ENCODE measurements at regions not wholly inside any gene's neighbourhood (a gene's known extent, or its start where the extent isn't known, plus 50 kb on each side); places are given as distances from the start of the nearest gene placed in this dataset.
"Not testable (repeated sequence)": the region's sequence is repeated elsewhere in the genome, so short reads cannot be mapped to it uniquely, and the experiment has no call there.

DNA sequence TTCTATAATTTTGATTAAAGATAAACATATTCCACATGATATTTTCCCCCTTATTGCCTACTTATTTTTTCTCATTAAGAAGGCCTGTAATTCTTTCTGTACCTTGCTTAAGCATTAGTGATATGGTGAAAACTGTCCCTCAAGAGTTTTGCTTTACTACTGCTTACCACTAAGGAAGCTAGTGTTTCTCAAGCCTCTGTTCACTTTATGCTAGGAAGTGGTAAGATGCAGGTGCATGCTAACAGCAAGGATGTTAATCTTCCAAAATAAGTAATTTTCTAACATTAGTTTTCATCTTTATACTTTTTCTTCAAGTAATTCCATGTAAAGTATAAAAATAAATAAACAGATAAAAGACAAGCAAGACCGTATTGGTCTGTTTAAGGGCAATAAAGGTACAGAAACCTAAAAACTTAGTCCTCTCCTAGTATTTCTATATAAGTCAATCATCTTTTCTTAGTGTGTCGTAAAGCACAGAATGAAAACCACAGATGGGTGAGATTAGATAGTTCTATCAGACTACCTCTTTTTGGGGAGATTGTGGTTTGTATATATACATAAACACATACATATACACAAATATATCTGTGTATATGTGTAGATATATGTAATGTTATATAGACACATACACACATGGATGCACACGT, 731.0 kb upstream of the CNTN5 start:
- no peak for DNase-seq

DNA sequence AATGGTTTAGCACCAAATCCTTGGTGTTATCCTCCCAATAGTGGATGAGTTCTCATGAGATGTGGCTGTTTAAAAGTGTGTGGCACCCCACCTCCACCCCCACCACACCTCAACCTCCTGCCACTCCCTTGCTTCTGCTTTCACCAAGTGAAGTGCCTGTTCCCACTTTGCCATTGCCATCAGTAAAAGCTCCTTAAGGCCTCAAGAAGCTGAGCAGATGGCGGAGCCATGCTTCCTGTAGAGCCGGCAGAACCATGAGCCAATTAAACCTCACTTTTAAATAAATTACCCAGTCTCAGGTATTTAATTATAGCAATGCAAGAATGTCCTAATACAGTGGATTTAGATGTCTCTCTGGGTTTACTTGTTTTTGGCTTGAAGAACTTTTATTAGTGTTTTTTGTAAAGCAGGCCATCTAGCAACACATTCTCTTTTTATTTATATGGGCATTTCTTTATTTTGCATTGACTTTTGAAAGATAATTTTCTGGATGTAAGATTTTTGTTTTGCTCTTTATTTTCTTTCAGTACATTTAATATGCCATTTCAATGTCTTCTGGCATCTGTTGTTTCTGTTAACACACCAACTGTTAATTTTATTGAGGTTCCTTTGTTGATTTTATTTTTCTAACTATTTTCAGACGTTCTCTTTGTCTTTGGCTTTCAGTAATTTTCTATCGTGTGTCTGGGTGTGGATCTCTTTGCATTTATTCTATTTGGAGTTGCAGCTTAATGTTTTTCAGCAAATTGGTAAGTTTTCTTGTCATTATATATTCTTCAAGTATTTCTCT, 724.5 kb upstream of the CNTN5 start:
- no peak for DNase-seq

DNA sequence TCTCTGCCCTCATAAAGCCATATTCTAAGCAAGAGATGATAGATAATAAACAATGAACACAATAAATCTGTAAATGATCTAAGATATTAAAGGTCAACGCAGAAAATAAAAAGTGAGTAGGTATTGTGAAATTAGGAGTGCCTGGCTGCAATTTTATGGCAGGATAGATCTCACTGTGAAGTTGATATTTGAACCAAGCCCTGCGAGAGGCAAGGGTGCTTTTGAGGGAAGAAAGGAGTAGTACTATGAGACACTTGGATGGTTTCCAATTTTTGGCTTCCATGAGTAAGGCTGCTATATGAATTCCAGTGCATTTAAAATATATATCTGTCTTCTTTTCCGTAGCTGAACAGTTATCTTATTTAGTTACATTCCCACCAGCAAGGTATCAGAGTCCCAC, 720.0 kb upstream of the CNTN5 start:
- no peak for DNase-seq

DNA sequence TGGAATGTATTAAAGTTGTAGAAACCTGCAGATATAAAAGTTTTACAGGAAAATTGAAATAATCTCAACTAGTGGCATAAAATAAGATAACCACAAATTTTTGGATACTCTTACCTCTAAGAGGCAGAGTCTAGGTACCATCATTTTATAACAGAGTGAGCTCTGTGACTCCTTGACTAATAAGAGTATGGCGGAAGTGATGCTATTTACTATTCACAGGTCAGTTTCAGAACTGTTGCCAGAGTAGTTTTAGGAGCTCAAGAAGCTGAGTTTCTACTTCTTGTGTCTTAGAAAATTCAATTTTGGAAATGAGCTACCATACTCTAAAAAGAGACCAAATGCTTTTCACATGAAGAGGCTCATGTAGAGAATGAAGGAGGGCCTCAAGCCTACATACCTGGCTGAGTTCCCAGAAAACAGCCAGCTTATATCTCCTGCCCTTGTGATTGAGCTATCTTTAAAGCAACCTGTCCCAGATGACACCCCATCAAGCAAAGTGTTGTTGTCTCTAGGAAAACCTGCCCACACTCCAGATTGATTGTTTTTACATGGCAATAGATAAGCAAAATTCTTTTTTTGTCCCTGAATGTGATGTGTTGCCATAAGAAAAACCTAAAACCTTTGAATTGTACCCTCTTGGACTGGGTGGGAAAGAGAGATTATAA, 712.8 kb upstream of the CNTN5 start:
- no peak for DNase-seq

DNA sequence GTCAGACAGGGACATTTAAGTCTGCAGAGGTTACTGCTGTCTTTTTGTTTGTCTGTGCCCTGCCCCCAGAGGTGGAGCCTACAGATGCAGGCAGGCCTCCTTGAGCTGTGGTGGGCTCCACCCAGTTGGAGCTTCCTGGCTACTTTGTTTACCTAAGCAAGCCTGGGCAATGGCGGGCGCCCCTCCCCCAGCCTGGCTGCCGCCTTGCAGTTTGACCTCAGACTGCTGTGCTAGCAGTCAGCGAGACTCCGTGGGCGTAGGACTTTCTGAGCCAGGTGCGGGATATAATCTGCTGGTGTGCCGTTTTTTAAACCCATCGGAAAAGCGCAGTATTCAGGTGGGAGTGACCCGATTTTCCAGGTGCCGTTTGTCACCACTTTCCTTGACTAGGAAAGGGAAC, 690.4 kb upstream of the CNTN5 start:
- not testable (repeated sequence) for DNase-seq

DNA sequence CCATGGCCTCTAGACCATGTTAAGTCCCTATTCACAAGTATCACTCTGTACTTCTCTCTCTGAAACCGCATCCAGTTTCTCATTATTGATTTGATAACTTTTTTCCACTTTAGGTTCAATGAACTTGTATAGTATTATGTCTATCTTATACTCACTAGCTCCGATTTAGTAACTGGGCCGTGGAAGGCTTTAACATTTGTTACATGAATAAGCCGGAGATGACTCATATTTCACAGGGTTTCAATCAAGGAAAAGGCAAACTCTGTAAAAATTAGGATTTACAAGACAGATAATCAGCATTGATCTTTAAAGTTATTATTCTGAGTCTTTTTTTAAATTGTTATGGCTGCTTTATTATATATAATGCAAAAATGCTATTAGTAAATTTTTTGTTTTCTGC, 662.2 kb upstream of the CNTN5 start:
- DNase-seq, result no peak

DNA sequence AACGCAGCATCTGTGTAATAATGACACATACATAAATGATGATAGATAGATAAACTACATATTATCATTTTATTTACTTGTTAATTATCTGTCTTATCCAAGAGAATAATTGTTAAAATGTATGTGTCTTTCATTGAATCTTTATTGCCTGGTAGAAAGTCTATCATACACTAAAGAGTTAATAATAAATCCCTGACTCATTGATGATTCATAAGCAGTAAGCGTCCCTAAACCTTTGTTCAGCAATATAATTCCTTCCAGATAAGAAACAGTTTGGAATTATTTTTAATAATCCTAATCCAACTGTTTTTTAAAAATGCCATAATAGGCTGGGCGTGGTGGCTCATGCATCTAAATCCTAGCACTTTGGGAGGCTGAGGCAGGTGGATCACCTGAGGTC, 655.6 kb upstream of the CNTN5 start:
- DNase-seq, result no peak

DNA sequence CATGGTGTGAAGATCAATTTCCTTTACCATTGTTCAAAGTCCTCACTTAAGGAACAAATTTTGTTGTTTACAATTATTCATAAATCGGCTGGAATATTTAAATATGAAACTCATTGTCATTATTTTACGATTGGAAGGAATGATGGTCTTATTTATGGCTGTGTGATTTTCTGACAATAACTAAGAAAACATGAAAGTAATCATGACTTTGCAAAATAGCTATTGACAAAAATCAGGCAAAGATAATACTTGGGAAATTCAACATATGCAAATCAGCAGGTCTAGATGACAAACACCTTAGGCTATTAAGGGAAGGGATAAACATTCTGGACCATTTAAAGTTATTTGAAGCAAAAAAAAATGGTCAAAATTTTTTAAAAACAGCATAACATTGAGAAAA, 654.8 kb upstream of the CNTN5 start:
- DNase-seq, result no peak

DNA sequence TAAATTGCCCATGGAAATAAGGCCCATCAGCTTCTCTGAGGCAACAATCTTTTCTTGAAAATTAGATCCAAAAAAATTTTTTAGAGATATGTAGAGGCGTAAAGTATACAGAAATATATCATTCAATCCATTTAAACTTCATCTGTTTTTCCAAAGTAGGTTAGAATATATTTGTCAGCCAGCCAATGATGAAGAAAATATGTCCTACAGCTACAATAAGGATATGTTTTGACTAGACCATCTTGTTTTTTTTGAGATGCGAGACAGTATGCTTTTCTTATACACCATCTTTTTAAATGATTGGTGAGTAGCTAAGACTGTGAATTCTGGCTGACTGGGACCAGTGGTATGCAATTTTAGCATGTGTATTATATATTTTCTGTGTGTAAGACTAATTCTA, 630.4 kb upstream of the CNTN5 start:
- no peak for DNase-seq

DNA sequence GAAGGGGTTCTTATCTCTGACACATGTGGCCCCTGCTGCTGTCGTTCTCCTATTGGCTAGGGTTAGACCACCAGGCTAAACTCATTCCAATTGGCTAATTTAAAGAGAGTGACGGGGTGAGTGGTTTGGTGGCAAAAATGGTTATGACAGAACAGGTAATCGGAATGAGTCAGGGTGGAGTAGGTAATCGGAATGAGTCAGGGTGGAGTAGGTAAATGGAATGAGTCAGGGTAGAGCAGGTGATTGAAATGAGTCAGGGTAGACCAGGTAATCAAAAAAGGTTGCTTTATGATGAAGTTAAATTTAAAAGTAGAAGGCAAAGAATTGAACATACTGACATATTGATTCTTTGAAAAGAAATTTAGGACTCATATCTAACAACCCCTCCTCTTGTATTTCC, 626.2 kb upstream of the CNTN5 start:
- not testable (repeated sequence) for DNase-seq

DNA sequence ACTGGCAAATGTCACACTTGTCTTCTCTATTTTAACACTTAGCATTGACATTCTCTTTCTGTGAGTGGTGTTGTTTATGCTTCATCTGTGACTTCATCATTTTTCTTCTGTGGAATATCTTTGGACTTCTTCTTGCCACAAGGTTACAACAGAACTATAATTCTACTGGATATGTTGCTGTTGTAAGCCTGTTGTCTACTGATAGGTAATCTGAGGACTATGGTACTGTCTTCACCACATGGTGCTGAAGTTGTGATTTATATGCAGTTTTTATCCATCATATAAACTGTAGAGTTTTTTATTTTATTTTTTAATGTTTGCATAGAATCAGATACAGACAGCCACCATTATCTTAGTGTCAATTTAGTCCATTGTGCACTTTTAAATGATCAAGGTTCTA, 622.2 kb upstream of the CNTN5 start:
- no peak for DNase-seq

DNA sequence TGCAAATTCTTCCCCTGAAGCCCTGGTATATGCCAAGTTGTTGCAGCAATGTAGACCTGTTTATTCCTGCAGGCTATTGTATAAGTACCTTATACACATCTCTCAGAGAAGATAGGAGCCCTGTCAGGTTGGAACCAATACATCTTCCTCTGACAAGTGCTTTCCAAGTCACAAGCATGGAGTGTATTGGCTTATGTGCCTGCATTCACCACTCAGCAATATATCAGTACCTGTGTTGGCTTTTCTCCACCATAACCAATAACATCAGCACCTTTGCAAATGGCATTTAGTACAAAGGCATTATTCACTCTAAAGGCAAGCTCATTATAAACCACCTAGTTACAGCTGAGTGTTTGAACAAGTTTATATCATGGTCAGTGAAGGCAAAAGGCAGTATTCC, 611.7 kb upstream of the CNTN5 start:
- DNase-seq, result no peak

DNA sequence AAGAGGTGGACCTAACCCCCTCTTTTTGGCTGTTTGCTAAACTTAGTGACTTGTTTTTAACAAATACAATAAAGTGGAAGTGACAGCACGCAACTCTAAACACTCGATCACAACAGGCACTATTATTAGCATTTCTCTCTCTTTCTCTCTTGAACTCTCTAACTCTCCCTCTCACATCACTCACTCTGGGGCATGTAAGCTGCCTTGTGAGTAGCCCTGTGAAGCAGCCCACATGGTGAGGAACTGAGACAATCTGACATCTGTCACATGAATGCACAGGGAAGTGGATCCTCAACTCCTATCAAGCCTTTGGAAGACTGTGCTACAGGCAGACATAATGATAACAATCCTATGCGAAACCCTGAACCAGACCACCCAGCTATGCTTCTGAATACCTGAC, 609.0 kb upstream of the CNTN5 start:
- DNase-seq, result no peak

DNA sequence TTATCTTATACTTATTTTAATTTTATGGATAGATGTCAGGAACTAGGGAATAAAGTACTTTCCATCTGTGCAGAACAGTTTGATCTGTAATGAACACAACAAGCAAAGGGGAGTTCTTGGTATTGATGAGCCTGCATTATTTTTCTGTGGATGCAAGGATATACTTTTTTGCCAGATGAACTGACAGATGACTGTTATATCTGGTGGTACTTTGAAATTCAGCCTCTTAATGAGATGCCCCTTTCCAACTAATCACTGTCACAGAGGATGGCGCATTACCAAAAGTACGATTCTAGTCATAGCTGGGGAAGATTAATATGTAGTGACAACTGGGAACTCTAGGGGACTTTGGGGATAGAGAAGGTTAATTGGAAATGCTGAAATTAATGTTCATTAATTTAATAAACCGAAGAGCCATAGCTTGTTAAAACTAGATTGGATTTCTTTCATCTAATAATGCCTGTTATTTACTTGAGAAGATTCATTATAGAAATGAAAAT, 603.4 kb upstream of the CNTN5 start:
- no peak for DNase-seq

DNA sequence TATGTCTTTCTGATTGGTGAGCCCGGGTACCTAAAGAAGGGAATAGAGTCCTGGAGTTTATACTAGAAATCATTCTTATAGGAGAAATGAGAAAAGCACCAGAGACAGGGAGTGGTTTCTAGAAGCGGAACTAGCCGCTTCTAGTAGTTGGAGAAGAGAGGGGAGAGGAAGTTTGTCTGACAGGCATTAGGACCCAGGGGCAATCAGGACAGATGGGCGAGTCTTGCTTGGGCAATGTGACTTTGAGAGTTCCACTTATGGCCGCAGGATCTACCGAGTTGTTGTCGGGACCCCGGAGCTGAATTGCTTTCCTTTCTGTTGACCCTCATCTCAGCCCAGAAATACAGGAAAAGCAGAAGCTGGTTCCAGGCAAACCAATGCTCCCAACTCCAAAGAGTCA, 596.8 kb upstream of the CNTN5 start:
- DNase-seq, result no peak

DNA sequence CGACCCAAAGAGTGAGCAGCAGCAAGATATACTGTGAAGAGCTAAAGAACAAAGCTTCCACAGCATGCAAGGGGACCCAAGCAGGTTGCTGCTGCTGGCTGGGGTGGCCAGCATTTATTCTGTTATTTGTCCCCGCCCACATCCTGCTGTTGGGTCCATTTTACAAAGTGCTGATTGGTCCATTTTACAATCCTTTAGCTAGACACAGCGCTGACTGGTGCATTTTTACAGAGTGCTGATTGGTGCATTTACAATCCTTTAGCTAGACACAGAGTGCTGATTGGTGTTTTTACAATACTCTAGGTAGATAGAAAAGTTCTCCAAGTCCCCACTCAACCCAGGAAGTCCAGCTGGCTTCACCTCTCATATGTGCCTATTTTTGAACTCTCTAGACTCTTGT, 596.0 kb upstream of the CNTN5 start:
- DNase-seq, result not testable (repeated sequence)

DNA sequence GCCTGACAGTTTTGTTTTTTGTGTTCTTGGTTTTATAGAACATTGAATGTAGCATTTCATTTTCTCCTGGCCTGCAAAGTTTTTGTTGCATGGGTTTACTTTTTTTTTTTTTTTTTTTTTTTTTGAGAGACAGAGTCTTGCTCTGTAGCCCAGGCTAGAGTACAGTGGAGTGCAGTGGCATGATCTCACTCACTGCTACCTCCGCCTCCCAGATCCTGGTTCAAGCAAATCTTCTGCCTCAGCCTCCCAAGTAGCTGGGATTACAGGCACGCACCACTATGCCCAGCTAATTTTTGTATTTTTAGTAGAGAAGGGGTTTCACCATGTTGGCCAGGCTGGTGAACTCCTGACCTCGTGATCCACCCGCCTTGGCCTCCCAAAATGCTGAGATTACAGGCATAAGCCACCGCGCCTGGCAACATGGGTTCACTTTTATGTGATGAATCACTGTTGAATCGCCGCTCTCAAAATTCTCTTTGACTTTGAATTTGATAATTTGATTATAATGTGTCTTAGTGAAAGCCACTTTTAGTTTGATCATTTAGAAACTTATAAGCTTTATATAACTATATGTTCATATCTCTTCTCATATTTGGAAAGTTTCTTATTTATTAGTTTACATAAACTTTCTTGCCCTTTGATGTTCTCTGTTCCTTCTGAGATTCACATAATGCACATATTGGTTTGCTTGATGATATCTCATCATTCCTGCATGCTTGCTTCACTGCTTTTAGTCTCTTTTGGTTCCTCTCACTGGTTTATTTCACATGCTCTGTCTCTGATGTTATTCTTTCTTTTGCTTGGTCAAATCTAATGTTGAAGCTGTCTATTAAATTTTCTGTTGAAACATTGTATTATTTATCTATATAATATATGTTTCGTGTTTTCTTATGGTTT, 589.0 kb upstream of the CNTN5 start:
- DNase-seq, result no peak

DNA sequence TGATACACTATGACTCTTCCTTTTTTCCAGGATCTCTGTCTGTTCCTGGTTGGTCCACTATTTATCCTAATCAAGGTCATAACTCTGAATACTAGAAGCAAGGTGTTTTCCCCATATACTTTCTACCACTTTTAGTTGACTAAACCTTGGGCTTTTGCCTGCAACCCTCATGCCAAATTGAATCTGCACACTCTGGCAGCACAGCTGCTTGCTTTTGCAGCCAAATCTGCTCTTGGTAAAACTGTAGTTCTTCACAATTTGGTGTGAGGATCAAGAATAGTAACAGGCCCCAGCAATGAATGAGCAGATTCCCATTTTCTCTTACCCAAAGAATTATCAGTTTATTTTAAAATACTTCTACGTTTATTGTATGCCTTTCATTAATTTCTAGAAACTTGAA, 586.5 kb upstream of the CNTN5 start:
- no peak for DNase-seq

DNA sequence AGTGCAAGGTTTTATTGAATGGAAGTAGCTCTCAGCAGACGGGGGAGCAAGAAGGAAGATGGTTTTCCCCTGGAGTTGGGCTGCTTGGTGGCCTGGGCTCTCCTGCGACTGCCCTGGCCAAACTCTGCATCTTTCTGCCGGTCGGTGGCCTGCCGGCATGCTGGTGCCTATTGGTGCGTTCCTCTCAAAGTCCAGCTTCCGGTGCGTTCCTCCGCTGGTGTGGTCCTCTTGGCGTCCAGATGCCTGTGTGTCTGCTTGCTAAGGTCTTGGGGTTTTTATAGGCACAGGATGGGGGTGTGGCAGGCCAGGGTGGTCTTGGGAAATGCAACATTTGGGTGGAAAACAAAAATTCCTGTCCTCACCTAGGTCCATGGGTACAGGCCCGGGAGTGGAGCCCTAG, 567.4 kb upstream of the CNTN5 start:
- no peak for DNase-seq

DNA sequence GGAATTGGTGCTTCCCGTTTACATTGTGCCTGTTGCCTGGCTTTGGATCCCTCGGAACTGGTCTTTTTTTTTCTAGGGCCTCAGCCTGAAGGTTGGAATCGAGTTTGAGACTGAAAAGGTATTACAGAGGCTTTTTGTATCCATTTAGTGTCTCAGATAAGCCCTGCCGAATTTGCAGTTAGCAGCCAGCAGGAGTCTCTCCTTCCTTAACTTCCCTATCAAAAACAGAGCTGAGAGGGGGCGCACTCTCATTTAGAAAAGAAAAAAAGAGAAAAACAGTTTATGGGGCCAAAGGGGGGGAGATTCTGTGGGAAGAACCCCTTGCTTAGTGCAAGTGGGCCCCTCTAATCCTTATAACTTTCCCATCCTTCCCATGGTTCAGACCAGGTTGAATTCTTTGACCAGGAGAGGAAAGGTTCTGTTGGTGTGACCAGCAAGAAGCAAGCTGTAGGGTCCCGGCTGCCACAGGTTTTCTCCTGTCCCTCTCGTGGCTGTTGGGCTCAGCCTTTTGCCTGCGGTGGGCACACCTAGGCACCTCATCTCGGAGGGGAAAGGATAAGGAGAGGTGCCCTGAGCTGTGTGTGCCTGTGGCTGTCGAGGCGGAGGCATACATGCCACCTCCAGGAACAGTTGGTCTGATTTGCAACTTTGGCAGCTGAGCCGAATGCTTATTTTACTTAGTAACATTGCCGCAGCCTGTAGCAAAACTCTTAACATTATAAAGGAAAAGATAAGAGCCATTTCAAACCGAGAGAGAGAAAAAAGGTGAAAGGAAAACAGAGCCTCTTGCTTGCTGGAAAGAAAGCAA, 565.0 kb upstream of the CNTN5 start:
- DNase-seq, result no peak

DNA sequence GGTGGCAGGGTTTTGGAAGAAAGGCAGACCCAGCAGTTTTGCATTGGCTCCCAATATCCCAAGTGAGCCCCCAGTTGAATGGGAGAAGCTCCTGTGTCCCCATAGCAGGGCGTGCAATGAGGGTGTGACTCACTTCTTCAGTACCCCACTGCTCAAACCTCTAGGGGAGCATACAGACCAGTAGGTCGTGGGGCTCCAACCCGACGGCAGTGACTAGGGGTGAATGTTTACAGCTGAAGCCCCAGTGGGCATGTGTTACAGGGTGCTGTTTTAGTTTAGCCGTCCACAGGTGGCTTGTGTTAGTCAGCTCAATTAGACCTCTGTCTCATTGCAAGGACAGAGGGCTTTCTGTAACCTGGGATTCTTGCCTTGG, 564.5 kb upstream of the CNTN5 start:
- no peak for DNase-seq

DNA sequence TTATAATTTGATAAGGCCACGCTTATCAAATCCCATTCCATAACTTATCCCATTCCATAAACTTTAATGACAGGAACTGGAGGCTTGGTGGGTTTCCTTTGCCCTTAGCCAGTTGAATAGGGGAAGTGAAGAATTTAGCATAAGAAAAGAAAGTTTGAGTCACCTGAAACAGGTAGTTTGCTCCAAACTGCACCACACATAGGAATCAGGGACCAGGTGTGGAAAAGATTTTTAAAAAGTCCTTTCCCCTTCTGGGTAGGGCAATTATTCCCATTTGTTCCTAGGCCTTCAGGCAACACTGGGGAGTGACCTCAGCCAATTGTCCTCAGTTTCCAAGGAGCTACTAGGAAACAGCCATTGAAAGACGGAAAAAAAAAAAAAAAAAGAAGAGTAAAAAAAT, 525.7 kb upstream of the CNTN5 start:
- no peak for DNase-seq
